ENCODE measurements at regions not wholly inside any gene's neighbourhood (a gene's known extent, or its start where the extent isn't known, plus 50 kb on each side); places are given as distances from the start of the nearest gene placed in this dataset.

GRCh38 chr5:173705512-173706044 lies 89.1 kb upstream of the BOD1 start:
- H3K23ac ChIP-seq (ENCODE audit: low read depth, low read length, poor library complexity), result peak overlapping the region; percentile 59
- no peak overlapping the region for H3K14ac ChIP-seq (ENCODE audit: low read length)
- H2AFZ ChIP-seq (ENCODE audit: low read length), result no peak overlapping the region
- WGBS, 2 donors (ENCODE audit: extremely low coverage in 2 of 2, insufficient read length in 2 of 2, insufficient replicate concordance in 1 of 2), result no CpG with 5 or more reads among the region's 13 CpGs
- no peaks in the 10 kb centered on the region for H3K9me3 ChIP-seq (replicated peaks in 1 of 2; ENCODE audit: control insufficient read depth in 2 of 2, insufficient read depth in 1 of 2, low read depth in 1 of 2, low read length in 2 of 2)
- H3K4me3 ChIP-seq (ENCODE audit: low read length in 2 of 2), result no peak overlapping the region
- peak overlapping the region; percentile 26 for H2BK12ac ChIP-seq (ENCODE audit: low read length)
- H3K79me1 ChIP-seq (ENCODE audit: low read depth, low read length), result no peaks in the 10 kb centered on the region
- peak overlapping the region; percentile 72 for H3K18ac ChIP-seq (ENCODE audit: low read length)
- peaks cover 0 to 21% (median 0%) of the 10 kb centered on the region in 3 experiments for H3K27me3 ChIP-seq (ENCODE audit: control insufficient read depth in 3 of 3, insufficient read depth in 3 of 3, low read depth in 1 of 3, low read length in 3 of 3)
- peak overlapping the region; percentile 4 for H2BK5ac ChIP-seq (ENCODE audit: low read length)
- H2BK15ac ChIP-seq (ENCODE audit: low read length), result peak overlapping the region; percentile 53
- no peak overlapping the region for H3K27ac ChIP-seq (replicated peaks; ENCODE audit: low read length)
- H4K91ac ChIP-seq (ENCODE audit: low read depth, low read length, poor library complexity), result no peak overlapping the region
- H3K9ac ChIP-seq (ENCODE audit: low read depth, low read length, poor library complexity), result peak overlapping the region; percentile 26
- DNase-seq (ENCODE audit: low spot score), result no peak
- H2BK120ac ChIP-seq (ENCODE audit: low read depth, low read length), result no peak overlapping the region
- H2AK5ac ChIP-seq (ENCODE audit: low read depth, low read length), result peak overlapping the region; percentile 12
- H4K8ac ChIP-seq (ENCODE audit: low read depth, low read length), result no peak overlapping the region
- H3K36me3 ChIP-seq (replicated peaks in 1 of 2; ENCODE audit: control insufficient read depth in 2 of 2, insufficient read depth in 2 of 2, low read length in 2 of 2), result no peaks in the 10 kb centered on the region
- peaks cover 0 to 5% of the 10 kb centered on the region in 2 donors for H3K4me1 ChIP-seq (ENCODE audit: control insufficient read depth in 2 of 2, insufficient read depth in 1 of 2, low read depth in 1 of 2, low read length in 2 of 2)
- no peak overlapping the region for H3K4ac ChIP-seq (ENCODE audit: low read length)
- no peak overlapping the region for H3K4me2 ChIP-seq (ENCODE audit: insufficient read depth, low read length, poor library complexity, severe bottlenecking)

DNA sequence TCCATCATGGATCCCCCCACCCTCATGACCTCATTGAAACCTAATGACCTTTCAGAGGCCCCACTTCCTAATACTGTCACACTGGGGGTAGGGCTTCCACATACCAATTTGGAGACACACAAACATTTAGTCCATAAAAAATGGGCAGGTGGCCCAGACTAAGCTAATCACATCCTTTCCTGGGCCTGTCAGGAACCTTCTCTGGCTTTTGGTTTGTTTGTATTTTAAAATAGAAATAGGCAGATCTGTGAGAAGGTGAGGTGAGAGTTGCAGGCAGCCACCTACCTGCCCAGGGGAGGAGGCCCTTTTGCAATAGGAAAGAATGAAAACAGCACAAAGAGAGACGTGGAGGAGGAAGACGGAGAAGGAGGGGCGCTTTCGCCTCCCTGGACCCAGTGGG lies 90.2 kb upstream of the BOD1 start:
- Histone ChIP-seq H2BK12ac (ENCODE audit: low read length) (no peak overlapping the region), H3K27me3 (ENCODE audit: control insufficient read depth in 3 of 3, insufficient read depth in 3 of 3, low read depth in 1 of 3, low read length in 3 of 3) (peaks cover 0 to 16% (median 0%) of the 10 kb centered on the region in 3 experiments), H3K23ac (ENCODE audit: low read depth, low read length, poor library complexity) (no peak overlapping the region), H2BK120ac (ENCODE audit: low read depth, low read length) (no peak overlapping the region), H3K36me3 (replicated peaks in 1 of 2; ENCODE audit: control insufficient read depth in 2 of 2, insufficient read depth in 2 of 2, low read length in 2 of 2) (no peaks in the 10 kb centered on the region), H3K4me2 (ENCODE audit: insufficient read depth, low read length, poor library complexity, severe bottlenecking) (no peak overlapping the region), H2AFZ (ENCODE audit: low read length) (no peak overlapping the region), H2BK15ac (ENCODE audit: low read length) (no peak overlapping the region), H4K91ac (ENCODE audit: low read depth, low read length, poor library complexity) (no peak overlapping the region), H3K9ac (ENCODE audit: low read depth, low read length, poor library complexity) (no peak overlapping the region), H3K27ac (replicated peaks; ENCODE audit: low read length) (no peak overlapping the region), H3K9me3 (replicated peaks in 1 of 2; ENCODE audit: control insufficient read depth in 2 of 2, insufficient read depth in 1 of 2, low read depth in 1 of 2, low read length in 2 of 2) (no peaks in the 10 kb centered on the region), H4K8ac (ENCODE audit: low read depth, low read length) (no peak overlapping the region), H3K4me3 (ENCODE audit: low read length in 2 of 2) (no peak overlapping the region), H3K18ac (ENCODE audit: low read length) (no peak overlapping the region), H2AK5ac (ENCODE audit: low read depth, low read length) (no peak overlapping the region), H3K79me1 (ENCODE audit: low read depth, low read length) (no peaks in the 10 kb centered on the region), H3K14ac (ENCODE audit: low read length) (no peak overlapping the region), H2BK5ac (ENCODE audit: low read length) (no peak overlapping the region), H3K4me1 (ENCODE audit: control insufficient read depth in 2 of 2, insufficient read depth in 1 of 2, low read depth in 1 of 2, low read length in 2 of 2) (peaks cover 0 to 5% of the 10 kb centered on the region in 2 donors), H3K4ac (ENCODE audit: low read length) (no peak overlapping the region)
- no peak for DNase-seq (ENCODE audit: low spot score)
- WGBS, 2 donors (ENCODE audit: extremely low coverage in 2 of 2, insufficient read length in 2 of 2, insufficient replicate concordance in 1 of 2), result no CpG with 5 or more reads among the region's 4 CpGs

DNA sequence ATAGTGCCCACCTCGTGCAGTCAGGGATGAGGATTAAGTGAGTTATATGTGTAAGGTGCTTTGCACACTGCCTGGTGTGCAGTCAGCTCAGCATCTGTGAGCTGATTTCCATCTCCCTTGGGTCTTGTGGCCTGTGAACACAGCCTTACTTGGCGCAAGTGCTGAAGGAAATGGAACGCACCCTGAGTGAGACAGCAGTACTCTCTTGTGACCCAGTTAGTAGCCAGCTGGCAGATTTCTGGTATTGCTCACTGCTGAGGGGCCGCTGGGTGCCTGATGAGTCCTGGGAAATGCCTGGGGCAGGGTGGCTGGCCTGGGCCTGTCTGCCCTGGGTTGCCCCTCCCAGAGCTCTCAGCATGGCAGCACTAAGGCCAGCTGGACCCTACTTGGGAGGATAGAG lies 90.9 kb upstream of the BOD1 start:
- Histone ChIP-seq H3K79me1 (ENCODE audit: low read depth, low read length) (no peaks in the 10 kb centered on the region), H3K9ac (ENCODE audit: low read depth, low read length, poor library complexity) (no peak overlapping the region), H3K36me3 (replicated peaks in 1 of 2; ENCODE audit: control insufficient read depth in 2 of 2, insufficient read depth in 2 of 2, low read length in 2 of 2) (no peaks in the 10 kb centered on the region), H4K8ac (ENCODE audit: low read depth, low read length) (no peak overlapping the region), H3K9me3 (replicated peaks in 1 of 2; ENCODE audit: control insufficient read depth in 2 of 2, insufficient read depth in 1 of 2, low read depth in 1 of 2, low read length in 2 of 2) (no peaks in the 10 kb centered on the region), H2BK12ac (ENCODE audit: low read length) (no peak overlapping the region), H3K23ac (ENCODE audit: low read depth, low read length, poor library complexity) (no peak overlapping the region), H3K27ac (replicated peaks; ENCODE audit: low read length) (no peak overlapping the region), H3K4me3 (ENCODE audit: low read length in 2 of 2) (no peak overlapping the region), H2BK5ac (ENCODE audit: low read length) (no peak overlapping the region), H2BK15ac (ENCODE audit: low read length) (no peak overlapping the region), H4K91ac (ENCODE audit: low read depth, low read length, poor library complexity) (no peak overlapping the region), H3K4me1 (ENCODE audit: control insufficient read depth in 2 of 2, insufficient read depth in 1 of 2, low read depth in 1 of 2, low read length in 2 of 2) (peaks cover 3 to 5% of the 10 kb centered on the region in 2 donors), H3K4me2 (ENCODE audit: insufficient read depth, low read length, poor library complexity, severe bottlenecking) (no peak overlapping the region), H3K14ac (ENCODE audit: low read length) (no peak overlapping the region), H3K4ac (ENCODE audit: low read length) (no peak overlapping the region), H2BK120ac (ENCODE audit: low read depth, low read length) (no peak overlapping the region), H3K27me3 (ENCODE audit: control insufficient read depth in 3 of 3, insufficient read depth in 3 of 3, low read depth in 1 of 3, low read length in 3 of 3) (peaks cover 0 to 13% (median 0%) of the 10 kb centered on the region in 3 experiments), H3K18ac (ENCODE audit: low read length) (no peak overlapping the region), H2AK5ac (ENCODE audit: low read depth, low read length) (no peak overlapping the region), H2AFZ (ENCODE audit: low read length) (no peak overlapping the region)
- no peak for DNase-seq (ENCODE audit: low spot score)
- no CpG with 5 or more reads among the region's 4 CpGs for WGBS, 2 donors (ENCODE audit: extremely low coverage in 2 of 2, insufficient read length in 2 of 2, insufficient replicate concordance in 1 of 2)

DNA sequence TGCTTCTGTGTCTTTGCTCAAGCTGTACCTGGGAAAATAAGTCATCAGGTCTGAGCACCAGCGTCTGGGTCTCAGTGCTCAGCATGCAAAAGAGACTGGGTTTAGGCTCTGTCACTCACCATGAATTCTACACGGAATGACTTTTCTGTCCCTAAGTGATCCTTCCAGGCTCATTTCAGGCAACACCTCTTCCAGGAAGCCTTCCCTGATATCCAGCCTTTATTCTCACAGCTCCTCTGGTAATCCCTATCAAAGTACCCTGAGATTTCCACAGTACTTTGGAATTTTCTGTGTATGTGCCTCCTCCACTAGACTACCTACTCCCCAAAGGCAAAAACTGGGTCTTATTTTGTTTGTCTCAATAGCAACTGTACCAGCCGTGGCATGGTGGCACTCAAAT lies 92.7 kb upstream of the BOD1 start:
- Histone ChIP-seq H2AK5ac (ENCODE audit: low read depth, low read length) (no peak overlapping the region), H3K4me2 (ENCODE audit: insufficient read depth, low read length, poor library complexity, severe bottlenecking) (no peak overlapping the region), H2BK5ac (ENCODE audit: low read length) (no peak overlapping the region), H3K36me3 (replicated peaks in 1 of 2; ENCODE audit: control insufficient read depth in 2 of 2, insufficient read depth in 2 of 2, low read length in 2 of 2) (no peaks in the 10 kb centered on the region), H3K4me3 (ENCODE audit: low read length in 2 of 2) (no peak overlapping the region), H3K23ac (ENCODE audit: low read depth, low read length, poor library complexity) (no peak overlapping the region), H3K9ac (ENCODE audit: low read depth, low read length, poor library complexity) (no peak overlapping the region), H4K8ac (ENCODE audit: low read depth, low read length) (no peak overlapping the region), H3K9me3 (replicated peaks in 1 of 2; ENCODE audit: control insufficient read depth in 2 of 2, insufficient read depth in 1 of 2, low read depth in 1 of 2, low read length in 2 of 2) (no peaks in the 10 kb centered on the region), H2BK15ac (ENCODE audit: low read length) (no peak overlapping the region), H3K18ac (ENCODE audit: low read length) (no peak overlapping the region), H2AFZ (ENCODE audit: low read length) (no peak overlapping the region), H3K27ac (replicated peaks; ENCODE audit: low read length) (no peak overlapping the region), H2BK120ac (ENCODE audit: low read depth, low read length) (no peak overlapping the region), H3K4ac (ENCODE audit: low read length) (no peak overlapping the region), H3K79me1 (ENCODE audit: low read depth, low read length) (no peaks in the 10 kb centered on the region), H2BK12ac (ENCODE audit: low read length) (no peak overlapping the region), H3K14ac (ENCODE audit: low read length) (no peak overlapping the region), H3K27me3 (ENCODE audit: control insufficient read depth in 3 of 3, insufficient read depth in 3 of 3, low read depth in 1 of 3, low read length in 3 of 3) (peaks cover 0 to 9% (median 0%) of the 10 kb centered on the region in 3 experiments), H4K91ac (ENCODE audit: low read depth, low read length, poor library complexity) (no peak overlapping the region), H3K4me1 (ENCODE audit: control insufficient read depth in 2 of 2, insufficient read depth in 1 of 2, low read depth in 1 of 2, low read length in 2 of 2) (peaks cover 5 to 8% of the 10 kb centered on the region in 2 donors)
- DNase-seq (ENCODE audit: low spot score), result no peak
- no CpG with 5 or more reads among the region's 3 CpGs for WGBS, 2 donors (ENCODE audit: extremely low coverage in 2 of 2, insufficient read length in 2 of 2, insufficient replicate concordance in 1 of 2)
